ENCODE measurements at regions not wholly inside any gene's neighbourhood (a gene's known extent, or its start where the extent isn't known, plus 50 kb on each side); places are given as distances from the start of the nearest gene placed in this dataset.

GRCh38 chr13:90958866-90959265 lies 388.6 kb upstream of the MIR17HG start:
- TF ChIP-seq TAF1 (IDR thresholded peaks at IDR 0.05; ENCODE audit: borderline replicate concordance, low read depth, low read length) (no peak), POLR2A (IDR thresholded peaks at IDR 0.05; ENCODE audit: low read depth, low read length) (no peak)

Data from GM12892 (cell line).